ENCODE measurements at regions not wholly inside any gene's neighbourhood (a gene's known extent, or its start where the extent isn't known, plus 50 kb on each side); places are given as distances from the start of the nearest gene placed in this dataset.
"Not testable (repeated sequence)": the region's sequence is repeated elsewhere in the genome, so short reads cannot be mapped to it uniquely, and the experiment has no call there.

GRCh38 chr17:11182430-11182829 is 58.6 kb upstream of the SHISA6 start:
- DNase-seq = no peak

DNA sequence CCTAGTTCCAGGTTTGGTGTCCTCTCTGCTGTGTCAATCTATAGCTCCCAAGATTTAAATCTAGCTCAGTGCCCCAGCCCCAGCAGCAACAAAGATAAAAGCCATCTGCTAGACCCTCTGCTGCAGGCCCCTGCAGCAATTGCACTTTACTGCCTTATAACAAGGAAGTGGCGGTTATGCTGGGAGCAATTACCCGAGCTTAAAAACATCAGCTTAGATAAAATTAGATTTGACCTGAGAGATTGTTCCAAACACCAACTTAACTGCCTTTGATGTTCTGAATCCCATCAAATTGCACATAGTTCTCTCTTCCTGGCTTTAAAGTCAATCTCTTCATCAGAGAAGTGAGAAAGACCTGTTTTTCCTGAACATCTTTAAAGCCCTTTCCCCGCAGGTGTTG is 62.4 kb upstream of the SHISA6 start:
- no peak for DNase-seq

DNA sequence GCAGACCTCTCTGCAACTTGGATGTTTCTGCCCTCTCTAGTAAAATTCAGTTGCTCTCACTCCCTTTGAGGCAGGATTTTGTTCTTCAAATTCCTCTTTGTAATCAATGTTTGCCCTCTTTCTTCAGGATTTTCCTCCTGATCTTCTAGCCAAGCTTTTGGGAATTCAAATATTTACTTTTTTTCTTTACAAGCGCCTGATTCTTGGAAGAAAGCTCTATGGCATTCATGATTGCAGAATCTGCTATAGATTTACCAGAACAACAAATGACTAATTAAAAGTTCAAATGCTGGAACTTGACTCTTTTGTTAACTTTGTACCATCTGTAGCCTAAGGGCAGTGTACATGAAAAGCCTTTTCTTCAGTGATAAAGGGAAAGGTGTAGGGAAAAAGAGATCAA is 63.7 kb upstream of the SHISA6 start:
- DNase-seq = no peak

DNA sequence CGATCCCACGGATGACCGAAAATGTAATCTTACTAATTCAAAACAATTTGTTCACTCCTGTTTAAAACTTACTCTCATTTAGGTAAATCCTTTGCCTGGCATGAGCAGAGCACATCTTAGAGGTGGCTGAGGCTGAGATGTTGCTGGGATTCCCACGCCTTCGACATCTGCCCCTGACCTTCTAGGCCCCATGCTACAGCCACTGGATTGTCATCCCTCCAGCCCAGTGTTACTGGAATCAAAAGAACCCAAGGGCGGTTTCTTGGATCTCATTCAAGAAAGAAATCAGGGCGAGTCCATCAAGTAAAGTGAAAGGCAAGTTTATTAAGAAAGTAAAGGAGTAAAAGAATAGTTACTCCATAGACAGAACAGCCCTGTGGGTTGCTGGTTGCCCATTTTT is 64.5 kb upstream of the SHISA6 start:
- no peak for DNase-seq

GRCh38 chr17:11170881-11171280 is 70.1 kb upstream of the SHISA6 start:
- no peak for DNase-seq

GRCh38 chr17:11151818-11152425 is 89.1 kb upstream of the SHISA6 start:
- DNase-seq = no peak

- not testable (repeated sequence) for DNase-seq
Observed at GRCh38 chr17:11150906-11151511, 90.0 kb upstream of the SHISA6 start.

DNA sequence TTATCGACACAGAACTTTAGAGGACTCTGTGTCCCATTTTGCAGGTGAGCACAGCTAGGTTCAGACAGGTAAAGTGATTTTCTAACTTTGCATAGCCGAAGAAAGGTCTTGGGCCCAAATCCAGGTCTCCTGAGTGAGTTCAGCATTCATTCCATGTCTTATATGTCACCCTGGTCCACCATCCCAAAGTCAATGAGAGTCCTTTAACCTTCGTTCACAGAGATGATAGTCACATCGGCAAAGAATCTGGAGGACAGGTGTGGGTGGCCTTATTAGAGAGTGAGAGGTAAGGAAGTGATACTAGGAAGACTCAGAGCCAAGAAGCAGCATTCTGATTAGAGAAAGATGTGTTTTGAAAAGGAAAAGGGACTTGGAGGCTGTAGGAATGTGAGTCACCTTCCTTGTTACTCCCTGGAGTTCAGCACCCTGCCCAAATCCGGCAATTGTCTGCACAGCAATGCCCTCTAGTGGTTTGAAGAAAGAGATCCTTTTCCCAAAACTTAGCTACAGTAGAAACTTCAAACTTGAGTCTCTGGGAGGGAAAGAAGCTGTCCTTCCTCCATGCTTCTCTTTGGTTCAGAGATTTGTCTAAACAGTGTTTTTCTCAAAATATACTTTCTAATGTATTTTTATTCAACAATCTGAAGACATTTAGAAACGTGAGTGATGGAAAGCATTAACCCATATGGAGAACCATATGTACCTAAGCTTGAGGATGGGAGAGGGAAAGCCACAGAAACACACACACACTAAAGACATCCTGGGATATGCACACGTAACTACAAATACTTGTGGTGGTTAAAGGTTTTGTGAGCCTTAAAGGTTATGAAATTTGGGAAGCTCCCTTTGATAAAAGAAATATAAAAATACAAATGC is 96.4 kb upstream of the SHISA6 start:
- peak; percentile 36 for DNase-seq

GRCh38 chr17:11142231-11142630 is 98.8 kb upstream of the SHISA6 start:
- no peak for DNase-seq

- DNase-seq = no peak
Observed at GRCh38 chr17:11140501-11140900, 100.5 kb upstream of the SHISA6 start.

DNA sequence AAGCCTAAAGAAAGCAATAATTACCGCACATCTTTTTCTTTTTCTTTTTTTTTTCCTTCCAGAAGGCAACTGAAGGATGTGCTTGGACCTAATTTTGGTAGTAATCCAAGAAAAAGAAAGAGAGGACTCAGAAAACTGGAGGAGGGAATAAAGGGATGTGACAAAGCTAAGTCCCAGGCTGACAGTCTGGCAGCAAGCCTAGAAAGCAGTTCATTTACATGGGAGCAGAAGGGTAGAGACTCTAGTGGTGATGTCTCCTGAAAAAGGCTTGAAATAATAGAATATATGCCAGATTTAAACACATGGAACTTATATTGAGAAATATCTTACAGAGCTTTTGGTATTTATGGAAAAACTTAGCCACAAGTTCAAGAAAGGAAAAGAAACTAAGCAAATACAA is 101.0 kb upstream of the SHISA6 start:
- DNase-seq = no peak

GRCh38 chr17:11138023-11138422 is 103.0 kb upstream of the SHISA6 start:
- no peak for DNase-seq

DNA sequence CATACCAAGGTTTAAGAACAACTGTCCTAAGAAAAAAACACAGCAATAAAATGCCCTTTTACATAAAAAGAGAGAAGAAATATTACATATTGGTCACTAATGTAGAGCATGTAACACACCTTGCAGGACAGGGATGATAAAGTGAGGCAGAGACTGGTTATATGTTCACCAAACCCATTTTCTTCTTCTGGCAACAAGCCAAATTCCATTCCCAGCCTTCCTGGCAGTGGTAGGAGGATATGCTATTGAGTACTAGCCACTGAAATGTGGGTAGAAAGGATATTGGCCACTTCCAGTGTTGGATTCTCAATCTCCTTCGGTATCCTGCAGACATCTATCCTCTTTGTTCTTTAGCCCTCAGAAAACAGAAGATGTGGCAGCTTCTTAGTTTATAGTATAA is 105.2 kb upstream of the SHISA6 start:
- no peak for DNase-seq

GRCh38 chr17:11130367-11130766 is 110.6 kb upstream of the SHISA6 start:
- no peak for DNase-seq

DNA sequence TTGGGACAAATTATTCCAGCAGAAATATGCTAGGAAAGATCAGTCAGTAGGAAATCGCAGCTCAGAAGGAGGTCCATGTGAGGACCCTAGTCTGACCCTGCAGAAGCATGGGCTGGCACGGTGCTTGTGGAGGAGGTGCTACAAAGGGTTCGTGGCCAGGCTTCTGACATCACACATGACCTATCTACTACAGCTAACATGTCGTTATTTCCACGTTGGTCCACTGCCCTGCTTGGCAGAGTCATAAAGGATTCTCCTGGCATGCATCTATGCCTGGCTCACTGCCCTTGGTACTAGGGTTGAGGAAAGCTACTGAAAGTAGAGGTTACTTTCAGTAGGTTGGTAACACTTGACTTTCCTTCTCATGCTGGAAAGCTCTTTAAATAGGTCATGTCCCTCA is 118.1 kb upstream of the SHISA6 start:
- no peak for DNase-seq

DNA sequence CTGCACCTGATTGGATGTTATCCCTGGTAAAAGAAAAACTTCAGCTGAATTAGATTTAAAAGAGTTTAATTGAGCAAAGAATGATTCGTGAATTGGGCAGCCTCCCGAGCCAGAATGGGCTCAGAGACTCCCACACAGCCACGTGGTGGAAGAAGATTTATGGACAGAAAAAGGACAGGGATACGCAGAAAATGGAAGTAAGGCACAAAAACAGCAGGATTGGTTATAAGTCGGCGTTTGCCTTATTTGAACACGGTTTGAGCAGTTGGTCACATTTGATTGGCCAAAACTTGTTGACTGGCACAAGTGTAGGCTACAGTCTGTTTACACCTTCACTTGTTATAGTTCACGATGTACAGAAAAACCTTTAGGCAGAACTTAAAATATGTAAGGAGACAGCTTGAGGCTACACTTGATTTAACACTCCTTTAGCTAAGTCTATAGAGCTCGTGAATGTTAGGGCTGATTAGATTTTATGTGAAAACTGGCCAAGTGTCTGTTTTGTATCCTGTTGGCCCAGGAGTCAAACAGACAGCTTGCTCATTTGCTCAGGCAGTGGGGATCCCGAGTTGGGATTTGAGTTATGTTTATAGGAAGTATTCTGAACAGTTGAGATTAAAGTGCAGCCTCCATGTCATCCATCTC is 119.5 kb upstream of the SHISA6 start:
- DNase-seq = no peak

- no peak for DNase-seq
Observed at GRCh38 chr17:11109106-11109505, 131.9 kb upstream of the SHISA6 start.

DNA sequence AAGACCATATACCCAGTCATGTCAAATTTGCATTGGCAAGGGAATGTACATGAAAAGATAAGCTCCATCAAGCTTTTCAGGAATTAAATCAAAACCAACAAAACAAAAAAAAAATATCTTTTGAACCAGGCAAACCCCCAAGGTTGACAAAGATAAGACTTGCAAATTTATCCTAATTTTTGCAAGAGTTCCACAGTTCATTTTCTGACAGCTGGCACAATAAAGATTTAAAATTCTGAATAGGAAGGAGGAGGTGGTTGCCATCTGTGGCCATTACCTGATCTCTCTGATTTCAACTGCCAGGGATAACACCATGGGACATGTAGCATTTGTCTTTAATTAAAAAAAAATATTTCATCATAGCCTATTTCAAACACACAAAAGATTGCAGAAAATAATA is 135.9 kb upstream of the SHISA6 start:
- DNase-seq = no peak

GRCh38 chr17:11097121-11097520 is 143.9 kb upstream of the SHISA6 start:
- DNase-seq = no peak

DNA sequence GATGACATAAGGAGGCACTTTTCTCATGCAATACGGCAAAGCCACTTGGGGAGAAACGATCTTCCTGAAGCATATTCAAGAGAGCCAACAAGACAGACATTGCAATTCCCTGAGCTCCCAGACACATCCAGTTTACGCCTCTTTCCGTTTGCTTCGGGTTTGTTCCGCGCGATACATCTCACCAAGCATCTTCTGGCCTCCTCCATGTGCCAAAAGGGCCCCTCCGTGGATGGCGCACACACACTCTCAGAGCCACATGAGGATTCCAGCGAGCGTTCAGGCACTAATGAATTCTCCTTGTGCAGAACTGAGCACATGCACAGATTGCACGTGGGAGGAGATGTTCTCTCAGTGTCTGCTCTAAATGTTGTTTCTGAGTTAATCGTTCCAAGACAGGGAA is 146.7 kb upstream of the SHISA6 start:
- DNase-seq = no peak

DNA sequence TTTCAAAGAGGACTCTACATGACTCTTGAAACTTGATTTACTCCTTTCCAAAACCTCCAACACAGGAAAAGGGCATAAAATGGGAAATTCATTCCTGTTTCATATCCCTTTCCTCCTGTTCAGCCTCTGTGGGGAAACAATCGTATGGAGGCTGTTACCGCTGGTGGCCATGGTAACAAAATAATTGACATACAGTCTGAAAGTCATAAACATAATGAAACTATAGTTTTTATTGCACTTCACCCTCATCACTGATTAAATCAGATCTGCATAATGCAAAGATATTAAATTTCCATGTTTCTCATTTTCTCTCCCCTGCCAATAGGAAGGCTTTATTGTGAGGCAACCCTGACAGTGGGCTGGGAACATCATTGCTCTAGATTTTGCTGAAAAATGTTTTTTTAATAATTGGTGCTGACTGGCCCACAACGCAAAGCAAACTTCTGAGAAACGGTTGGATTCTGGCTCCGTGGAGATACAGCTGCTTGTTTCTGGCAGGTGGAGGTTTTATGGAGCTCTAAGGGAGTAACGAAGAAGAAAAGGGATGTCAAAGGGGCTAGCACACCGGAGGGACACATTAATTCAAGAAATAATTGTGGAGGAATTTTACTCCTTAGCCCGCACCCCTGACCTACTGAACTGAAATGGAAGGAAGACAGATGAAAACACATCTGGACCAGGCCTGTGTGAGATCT is 154.2 kb upstream of the SHISA6 start:
- DNase-seq = no peak

DNA sequence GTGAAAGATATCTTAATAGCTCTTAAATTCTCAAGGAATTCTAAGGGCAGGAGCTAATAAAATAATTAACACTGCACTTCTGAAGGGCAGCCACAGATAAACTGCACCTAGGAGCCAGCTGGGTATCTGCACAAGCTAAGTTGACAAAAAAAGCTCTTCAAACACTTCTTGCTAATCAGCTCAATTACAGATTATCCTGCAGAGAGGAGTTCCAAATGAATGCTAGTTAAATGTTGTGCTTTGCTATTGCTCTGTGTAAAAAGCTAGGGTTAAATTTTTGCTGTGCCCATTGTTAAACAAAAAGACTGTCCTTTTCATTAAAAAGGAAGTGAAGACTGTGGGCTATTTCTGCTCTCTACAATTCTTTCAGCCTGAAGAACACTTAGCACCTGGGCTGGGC is 158.5 kb upstream of the SHISA6 start:
- no peak for DNase-seq

- no peak for DNase-seq
Observed at GRCh38 chr17:11081342-11081741, 159.7 kb upstream of the SHISA6 start.

Data from fibroblast of skin of right quadriceps (primary cell).